ENCODE measurements at regions not wholly inside any gene's neighbourhood (a gene's known extent, or its start where the extent isn't known, plus 50 kb on each side); places are given as distances from the start of the nearest gene placed in this dataset.

DNA sequence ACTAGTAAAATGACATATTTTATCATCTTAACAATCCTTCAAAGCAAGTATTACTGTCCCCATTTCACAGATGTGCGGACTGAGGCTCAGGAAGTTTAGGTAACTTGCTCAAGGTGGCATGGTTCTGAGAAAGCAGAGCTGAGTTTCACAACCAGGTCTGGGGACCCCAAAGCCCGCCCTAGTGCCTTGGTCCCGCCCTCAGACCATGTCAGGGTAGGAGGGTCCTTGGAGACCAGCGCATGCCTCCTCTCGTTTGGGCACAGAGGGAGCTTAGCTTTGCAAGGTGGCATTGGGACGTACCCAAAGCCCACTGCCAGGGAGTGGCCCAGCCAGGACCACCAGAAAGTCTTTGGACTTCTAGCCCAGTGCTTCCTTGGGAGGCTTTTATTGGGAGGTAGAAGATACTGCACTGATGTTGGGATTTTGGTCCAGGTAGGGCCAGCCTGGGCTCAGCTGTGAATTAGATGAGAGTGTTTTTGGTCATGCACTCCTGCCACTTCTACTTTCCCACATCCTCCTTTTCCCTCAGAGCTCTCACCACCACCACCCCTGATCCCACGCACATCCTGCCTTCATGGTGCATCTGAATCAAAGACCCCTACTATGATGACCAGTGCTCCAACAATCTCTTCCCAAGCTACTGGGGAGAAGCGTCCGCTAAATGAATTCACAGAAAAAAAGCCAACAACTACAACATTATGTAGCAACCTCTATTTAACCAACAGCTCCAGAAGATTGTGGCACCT lies 307.9 kb downstream of the TLE3 start:
- Histone ChIP-seq H3K9me3 (no peaks in the 10 kb centered on the region), H3K27ac (no peak overlapping the region), H3K27me3 (peaks cover 4% of the 10 kb centered on the region), H3K4me1 (no peaks in the 10 kb centered on the region), H3K36me3 (no peaks in the 10 kb centered on the region), H3K4me3 (no peak overlapping the region)
- intact Hi-C loops (cut with DNase I; ENCODE audit: low total_unique reads) = no loop called here
- DNase-seq = no peak
- TF ChIP-seq, protein P1, sequence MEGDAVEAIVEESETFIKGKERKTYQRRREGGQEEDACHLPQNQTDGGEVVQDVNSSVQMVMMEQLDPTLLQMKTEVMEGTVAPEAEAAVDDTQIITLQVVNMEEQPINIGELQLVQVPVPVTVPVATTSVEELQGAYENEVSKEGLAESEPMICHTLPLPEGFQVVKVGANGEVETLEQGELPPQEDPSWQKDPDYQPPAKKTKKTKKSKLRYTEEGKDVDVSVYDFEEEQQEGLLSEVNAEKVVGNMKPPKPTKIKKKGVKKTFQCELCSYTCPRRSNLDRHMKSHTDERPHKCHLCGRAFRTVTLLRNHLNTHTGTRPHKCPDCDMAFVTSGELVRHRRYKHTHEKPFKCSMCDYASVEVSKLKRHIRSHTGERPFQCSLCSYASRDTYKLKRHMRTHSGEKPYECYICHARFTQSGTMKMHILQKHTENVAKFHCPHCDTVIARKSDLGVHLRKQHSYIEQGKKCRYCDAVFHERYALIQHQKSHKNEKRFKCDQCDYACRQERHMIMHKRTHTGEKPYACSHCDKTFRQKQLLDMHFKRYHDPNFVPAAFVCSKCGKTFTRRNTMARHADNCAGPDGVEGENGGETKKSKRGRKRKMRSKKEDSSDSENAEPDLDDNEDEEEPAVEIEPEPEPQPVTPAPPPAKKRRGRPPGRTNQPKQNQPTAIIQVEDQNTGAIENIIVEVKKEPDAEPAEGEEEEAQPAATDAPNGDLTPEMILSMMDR (IDR thresholded peaks at IDR 0.05) = no peak
- no peak for TF ChIP-seq EP300 (IDR thresholded peaks at IDR 0.05; ENCODE audit: low read depth)
- no peak for TF ChIP-seq POLR2AphosphoS5 (IDR thresholded peaks at IDR 0.05)
- no peak for TF ChIP-seq POLR2A (IDR thresholded peaks at IDR 0.05)
- in situ Hi-C loops (cut with MboI; ENCODE audit: low pct_ligation_motif_present in 1 of 4, low pct_unique_long_range_greater_than_20kb in 1 of 4, low sequenced_read_pairs in 3 of 4) = no loop called here
- WGBS, 2 donors (ENCODE audit: low coverage in 1 of 2) = 88 to 92% methylated on average over 2 to 9 of the region's 9 CpGs

DNA sequence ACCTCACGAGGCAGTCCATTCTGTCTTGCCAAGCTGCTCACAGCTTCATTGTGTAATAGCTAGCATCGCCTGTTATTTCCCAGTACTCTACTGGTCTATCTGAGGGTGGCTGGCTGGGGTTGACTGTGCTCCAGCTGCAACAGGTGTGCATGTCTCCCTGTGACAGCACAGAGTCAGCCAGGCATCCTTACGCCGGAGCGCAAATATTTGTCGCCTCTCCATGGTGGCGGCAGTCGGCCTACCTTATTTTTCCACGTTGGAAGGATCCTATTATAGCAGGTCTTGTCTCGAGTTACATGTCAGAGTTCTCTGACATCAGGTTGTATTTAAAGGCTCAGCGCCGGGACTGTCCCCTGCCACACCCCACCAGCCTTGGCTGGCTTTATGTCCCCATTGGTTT lies 307.1 kb downstream of the TLE3 start:
- DNase-seq = no peak
- 88% methylated on average over 12 of the region's 12 CpGs; no CpG with 5 or more reads in 1 of the 2 donors for WGBS, 2 donors (ENCODE audit: low coverage in 1 of 2)
- Histone ChIP-seq H3K27me3 (peaks cover 4% of the 10 kb centered on the region), H3K9me3 (no peaks in the 10 kb centered on the region), H3K4me1 (peaks cover 0 to 7% (median 3%) of the 10 kb centered on the region in 4 donors), H3K27ac (no peak overlapping the region), H3K4me3 (no peak overlapping the region), H3K36me3 (no peaks in the 10 kb centered on the region)
- intact Hi-C loops (cut with DNase I; ENCODE audit: low total_unique reads) = no loop called here
- in situ Hi-C loops (cut with MboI; ENCODE audit: low pct_ligation_motif_present in 1 of 4, low pct_unique_long_range_greater_than_20kb in 1 of 4, low sequenced_read_pairs in 3 of 4) = no loop called here
- TF ChIP-seq, protein P1 (IDR thresholded peaks at IDR 0.05) = no peak
- TF ChIP-seq POLR2A (IDR thresholded peaks at IDR 0.05) (no peak), EP300 (IDR thresholded peaks at IDR 0.05; ENCODE audit: low read depth) (no peak), POLR2AphosphoS5 (IDR thresholded peaks at IDR 0.05) (no peak)

DNA sequence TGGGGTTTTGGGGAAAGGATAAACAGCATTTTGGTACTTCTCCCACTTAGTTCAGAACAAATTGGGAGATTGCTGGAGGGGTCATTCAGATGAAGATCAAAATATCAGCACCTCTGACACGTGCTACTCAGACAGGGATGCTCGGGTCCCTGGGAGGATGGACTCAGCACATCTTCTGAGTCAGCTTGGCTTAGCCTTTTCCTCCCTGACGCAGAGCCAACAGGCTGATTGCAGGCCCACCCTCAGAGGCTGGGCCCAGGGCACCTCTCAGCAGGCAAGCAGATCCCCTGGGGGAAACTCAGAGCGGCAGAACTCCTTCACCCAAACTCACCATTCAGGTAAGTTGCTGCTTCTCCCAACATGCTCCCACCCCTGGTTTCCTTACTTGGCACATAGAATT lies 304.9 kb downstream of the TLE3 start:
- in situ Hi-C loops (cut with MboI; ENCODE audit: low pct_ligation_motif_present in 1 of 4, low pct_unique_long_range_greater_than_20kb in 1 of 4, low sequenced_read_pairs in 3 of 4) (no loop called here), intact Hi-C loops (cut with DNase I; ENCODE audit: low total_unique reads) (no loop called here)
- H3K4me1 ChIP-seq = peaks cover 0 to 11% (median 3%) of the 10 kb centered on the region in 4 donors
- H3K27me3 ChIP-seq = peaks cover 4% of the 10 kb centered on the region
- H3K36me3 ChIP-seq = no peaks in the 10 kb centered on the region
- 86 to 89% methylated on average over 1 to 4 of the region's 4 CpGs for WGBS, 2 donors (ENCODE audit: low coverage in 1 of 2)
- H3K9me3 ChIP-seq = no peaks in the 10 kb centered on the region
- H3K4me3 ChIP-seq = no peak overlapping the region
- no peak overlapping the region for H3K27ac ChIP-seq
- TF ChIP-seq, protein P1 (IDR thresholded peaks at IDR 0.05) = no peak
- TF ChIP-seq POLR2AphosphoS5 (IDR thresholded peaks at IDR 0.05) (no peak), EP300 (IDR thresholded peaks at IDR 0.05; ENCODE audit: low read depth) (no peak), POLR2A (IDR thresholded peaks at IDR 0.05) (no peak)
- no peak for DNase-seq

DNA sequence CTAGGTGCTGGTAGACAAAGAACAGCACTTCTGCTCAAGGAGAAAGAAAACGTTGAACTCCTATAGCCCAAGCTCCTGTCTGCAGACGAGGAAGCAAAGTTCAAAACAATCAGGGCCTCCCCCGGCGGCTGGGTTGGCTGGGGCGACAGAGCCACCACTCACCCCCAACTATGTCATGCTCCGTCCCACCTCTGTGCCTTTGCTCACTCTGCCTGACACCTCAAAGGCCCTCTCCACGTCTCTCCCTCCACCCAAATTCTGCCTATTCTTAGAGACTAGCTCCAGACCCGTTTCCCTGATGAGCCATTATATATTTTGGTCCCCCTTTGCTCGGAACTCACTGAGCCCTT lies 304.3 kb downstream of the TLE3 start:
- Histone ChIP-seq H3K4me1 (peaks cover 0 to 11% (median 3%) of the 10 kb centered on the region in 4 donors), H3K36me3 (no peaks in the 10 kb centered on the region), H3K9me3 (no peaks in the 10 kb centered on the region), H3K4me3 (no peak overlapping the region), H3K27ac (peak overlapping the region in 1 of 4 donors; percentile 64), H3K27me3 (peaks cover 4% of the 10 kb centered on the region)
- TF ChIP-seq EP300 (IDR thresholded peaks at IDR 0.05; ENCODE audit: low read depth) = no peak
- TF ChIP-seq, protein P1 (IDR thresholded peaks at IDR 0.05) = no peak
- TF ChIP-seq POLR2AphosphoS5 (IDR thresholded peaks at IDR 0.05) = no peak
- no peak for TF ChIP-seq POLR2A (IDR thresholded peaks at IDR 0.05)
- in situ Hi-C loops (cut with MboI; ENCODE audit: low pct_ligation_motif_present in 1 of 4, low pct_unique_long_range_greater_than_20kb in 1 of 4, low sequenced_read_pairs in 3 of 4) = no loop called here
- intact Hi-C loops (cut with DNase I; ENCODE audit: low total_unique reads) = no loop called here
- 83 to 84% methylated on average over 8 to 9 of the region's 9 CpGs for WGBS, 2 donors (ENCODE audit: low coverage in 1 of 2)
- DNase-seq = no peak
